ENCODE measurements at regions not wholly inside any gene's neighbourhood (a gene's known extent, or its start where the extent isn't known, plus 50 kb on each side); places are given as distances from the start of the nearest gene placed in this dataset.

DNA sequence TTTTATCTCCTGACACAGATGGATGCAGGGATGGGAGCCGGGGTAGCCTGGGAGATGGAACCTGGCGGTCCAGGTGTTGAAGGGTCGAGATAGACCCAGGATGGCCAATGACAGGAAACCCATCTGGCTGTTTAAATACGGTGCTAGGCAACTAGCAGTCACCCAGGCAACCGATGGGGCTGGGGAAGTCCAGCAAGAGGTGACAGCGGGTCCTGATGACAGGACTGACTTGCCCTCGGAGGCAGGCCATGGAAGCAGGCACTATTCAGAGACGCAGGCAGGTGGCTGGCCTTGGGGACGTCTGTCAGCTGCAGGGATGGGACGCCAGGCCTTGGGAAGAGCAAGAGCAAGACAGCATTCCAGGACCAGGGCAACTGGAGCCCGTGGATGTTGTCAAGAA lies 135.4 kb upstream of the RALGAPA2 start:
- ATAC-seq (no peak), DNase-seq (ENCODE audit: low read depth, low spot score) (no peak)
- Histone ChIP-seq H3K4me1 (ENCODE audit: control insufficient read depth, insufficient read depth, low read length) (no peaks in the 10 kb centered on the region), H3K27me3 (ENCODE audit: control insufficient read depth, insufficient read depth, low read length) (no peaks in the 10 kb centered on the region), H3K36me3 (ENCODE audit: control insufficient read depth, insufficient read depth, low read length) (no peaks in the 10 kb centered on the region), H3K4me3 (ENCODE audit: low read depth in 2 of 2, low read length in 2 of 2) (no peak overlapping the region), H3K27ac (ENCODE audit: low read length) (no peak overlapping the region), H3K9me3 (ENCODE audit: control insufficient read depth, insufficient read depth, low read depth, low read length) (no peaks in the 10 kb centered on the region)
- in situ Hi-C loops (cut with HindIII; ENCODE audit: low pct_unique_long_range_greater_than_20kb, low sequenced_read_pairs), result no loop called here
- intact Hi-C loops (cut with micrococcal nuclease; ENCODE audit: unreplicated experiment), result no loop called here
- POLR2A ChIA-PET, result no interaction called here
- CTCF ChIA-PET, result no interaction called here
- no TSS peak for BruUV-seq (replicated peaks)
- TF ChIP-seq POLR2AphosphoS5 (IDR thresholded peaks at IDR 0.05; ENCODE audit: low read depth, low read length), result no peak
- no peak for TF ChIP-seq TCF7L2 (IDR thresholded peaks at IDR 0.05; ENCODE audit: low read depth, low read length)
- no peak for TF ChIP-seq SIN3A (IDR thresholded peaks at IDR 0.05; ENCODE audit: borderline replicate concordance, insufficient read depth, low read depth, low read length)
- TF ChIP-seq REST (IDR thresholded peaks at IDR 0.05; ENCODE audit: insufficient read depth in 1 of 2, low read depth in 2 of 2, low read length in 1 of 2), result no peak

DNA sequence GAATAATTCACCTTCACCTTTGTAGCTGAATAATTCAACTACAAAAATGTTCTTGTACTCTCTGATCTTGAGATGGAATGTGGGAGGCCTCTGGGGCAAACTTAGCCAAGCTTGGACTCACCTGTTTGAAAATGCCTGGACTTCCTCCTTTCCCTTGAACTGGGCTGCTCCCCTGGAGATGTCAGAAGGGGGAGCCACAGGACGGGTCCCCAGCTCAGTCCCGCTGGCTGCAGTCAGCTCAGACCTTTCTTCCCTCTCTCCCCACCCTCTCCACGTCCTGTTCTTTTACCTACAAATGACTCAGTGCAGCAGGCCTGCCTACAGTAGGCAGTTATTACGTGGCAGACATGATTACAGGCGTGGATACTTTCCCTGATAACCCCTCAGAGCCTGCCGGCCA lies 131.5 kb upstream of the RALGAPA2 start:
- CTCF ChIA-PET, result interaction anchor here (0.6 kb wide), 1 partner anchor 460 kb away, joined by 3 read pairs; no protein-coding TSS in a partner anchor
- no peaks in the 10 kb centered on the region for H3K36me3 ChIP-seq (ENCODE audit: control insufficient read depth, insufficient read depth, low read length)
- H3K9me3 ChIP-seq (ENCODE audit: control insufficient read depth, insufficient read depth, low read depth, low read length), result no peaks in the 10 kb centered on the region
- H3K4me1 ChIP-seq (ENCODE audit: control insufficient read depth, insufficient read depth, low read length), result no peaks in the 10 kb centered on the region
- H3K4me3 ChIP-seq (ENCODE audit: low read depth in 2 of 2, low read length in 2 of 2), result no peak overlapping the region
- DNase-seq (ENCODE audit: low read depth, low spot score), result no peak
- intact Hi-C loops (cut with micrococcal nuclease; ENCODE audit: unreplicated experiment), result no loop called here
- H3K27ac ChIP-seq (ENCODE audit: low read length), result no peak overlapping the region
- TF ChIP-seq REST (IDR thresholded peaks at IDR 0.05; ENCODE audit: insufficient read depth in 1 of 2, low read depth in 2 of 2, low read length in 1 of 2), result no peak
- no peak for TF ChIP-seq TCF7L2 (IDR thresholded peaks at IDR 0.05; ENCODE audit: low read depth, low read length)
- TF ChIP-seq SIN3A (IDR thresholded peaks at IDR 0.05; ENCODE audit: borderline replicate concordance, insufficient read depth, low read depth, low read length), result no peak
- no peak for TF ChIP-seq CTCF (IDR thresholded peaks at IDR 0.05)
- TF ChIP-seq POLR2AphosphoS5 (IDR thresholded peaks at IDR 0.05; ENCODE audit: low read depth, low read length), result no peak
- ATAC-seq, result no peak
- H3K27me3 ChIP-seq (ENCODE audit: control insufficient read depth, insufficient read depth, low read length), result no peaks in the 10 kb centered on the region
- POLR2A ChIA-PET, result no interaction called here
- no TSS peak for BruUV-seq (replicated peaks)
- in situ Hi-C loops (cut with HindIII; ENCODE audit: low pct_unique_long_range_greater_than_20kb, low sequenced_read_pairs), result no loop called here
